GM12865 (cell line): ENCODE measurements at regions not wholly inside any gene's neighbourhood (a gene's known extent, or its start where the extent isn't known, plus 50 kb on each side); places are given as distances from the start of the nearest gene placed in this dataset.

ENCODE experiments used
- DNase-seq: peaks from one replicate; pipeline ENCODE4 v3.0.0; 2010; ENCODE audit warnings: low read depth
- H3K4me3 ChIP-seq: 2 replicates; pipeline ENCODE4 v1.5.1; 2011; ENCODE audit warnings: mild to moderate bottlenecking, low read depth, low read length, control low read depth
- TF ChIP-seq, protein P1 (sequence below): IDR thresholded peaks from 2 replicates; pipeline ENCODE4 v1.5.1; 2011; ENCODE audit warnings: low read length, control low read depth, low read depth, inconsistent platforms; ENCODE audit not compliant: insufficient read depth; ENCODE audit errors: missing control alignments

DNA sequence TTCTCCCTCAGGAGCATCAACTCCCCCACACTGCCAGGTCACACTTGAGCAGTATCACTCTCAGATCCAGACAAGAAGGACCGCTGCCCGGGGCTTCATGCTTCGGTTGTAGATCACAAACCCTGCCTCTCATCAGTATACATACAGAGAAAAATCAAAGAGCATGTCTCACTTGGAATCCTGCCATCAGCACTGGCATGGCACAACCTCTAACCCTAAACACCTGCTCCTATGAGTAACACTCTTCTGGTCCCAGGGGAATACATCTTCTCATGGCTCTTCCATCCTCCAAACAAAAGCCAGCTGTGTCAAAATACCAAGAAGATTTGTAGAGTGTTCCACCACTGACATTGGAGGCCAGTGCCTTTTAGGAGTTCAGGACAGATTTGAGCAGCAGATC lies 84.8 kb upstream of the MIER3 start:
- no peak for DNase-seq
- no peak overlapping the region for H3K4me3 ChIP-seq
- TF ChIP-seq, protein P1, sequence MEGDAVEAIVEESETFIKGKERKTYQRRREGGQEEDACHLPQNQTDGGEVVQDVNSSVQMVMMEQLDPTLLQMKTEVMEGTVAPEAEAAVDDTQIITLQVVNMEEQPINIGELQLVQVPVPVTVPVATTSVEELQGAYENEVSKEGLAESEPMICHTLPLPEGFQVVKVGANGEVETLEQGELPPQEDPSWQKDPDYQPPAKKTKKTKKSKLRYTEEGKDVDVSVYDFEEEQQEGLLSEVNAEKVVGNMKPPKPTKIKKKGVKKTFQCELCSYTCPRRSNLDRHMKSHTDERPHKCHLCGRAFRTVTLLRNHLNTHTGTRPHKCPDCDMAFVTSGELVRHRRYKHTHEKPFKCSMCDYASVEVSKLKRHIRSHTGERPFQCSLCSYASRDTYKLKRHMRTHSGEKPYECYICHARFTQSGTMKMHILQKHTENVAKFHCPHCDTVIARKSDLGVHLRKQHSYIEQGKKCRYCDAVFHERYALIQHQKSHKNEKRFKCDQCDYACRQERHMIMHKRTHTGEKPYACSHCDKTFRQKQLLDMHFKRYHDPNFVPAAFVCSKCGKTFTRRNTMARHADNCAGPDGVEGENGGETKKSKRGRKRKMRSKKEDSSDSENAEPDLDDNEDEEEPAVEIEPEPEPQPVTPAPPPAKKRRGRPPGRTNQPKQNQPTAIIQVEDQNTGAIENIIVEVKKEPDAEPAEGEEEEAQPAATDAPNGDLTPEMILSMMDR: no peak

- TF ChIP-seq, protein P1: no peak
- no peak for DNase-seq
- no peak overlapping the region for H3K4me3 ChIP-seq
Observed at GRCh38 chr5:57037355-57037754, 85.4 kb upstream of the MIER3 start.

- H3K4me3 ChIP-seq: no peak overlapping the region
- TF ChIP-seq, protein P1: no peak
- no peak for DNase-seq
Observed at GRCh38 chr5:57041570-57041969, 89.6 kb upstream of the MIER3 start.

GRCh38 chr5:57042524-57042931 lies 90.6 kb upstream of the MIER3 start:
- TF ChIP-seq, protein P1: no peak
- no peak for DNase-seq
- H3K4me3 ChIP-seq: no peak overlapping the region

- H3K4me3 ChIP-seq: no peak overlapping the region
- TF ChIP-seq, protein P1: no peak
- no peak for DNase-seq
Observed at GRCh38 chr5:57054135-57054534, 102.2 kb upstream of the MIER3 start.

- TF ChIP-seq, protein P1: no peak
Observed at GRCh38 chr5:57054671-57055070, 102.7 kb upstream of the MIER3 start.

DNA sequence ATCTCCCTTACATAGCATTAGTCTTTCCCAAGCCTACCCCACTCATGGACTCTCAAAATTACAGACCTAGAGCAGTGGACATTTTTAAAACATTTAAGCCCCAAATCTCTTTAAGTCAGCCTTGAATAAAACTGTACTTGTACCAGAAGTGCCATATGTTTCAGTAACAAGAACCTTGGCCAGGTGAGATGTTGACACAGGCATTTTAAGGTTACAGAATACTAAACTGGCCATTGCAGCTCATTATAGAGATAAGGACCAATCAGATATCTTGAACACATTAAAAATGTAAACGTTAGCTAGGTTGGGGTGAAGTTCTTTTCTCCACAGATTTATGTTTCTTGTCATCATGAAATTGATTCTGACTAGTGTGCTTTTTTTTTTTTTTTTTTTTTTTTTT lies 103.8 kb upstream of the MIER3 start:
- no peak for DNase-seq
- H3K4me3 ChIP-seq: no peak overlapping the region
- TF ChIP-seq, protein P1: no peak

More at GRCh38 chr5:57054671-57055070, 102.7 kb upstream of the MIER3 start:
- no peak overlapping the region for H3K4me3 ChIP-seq
- no peak for DNase-seq
